H1 (cell line): ENCODE measurements at regions not wholly inside any gene's neighbourhood (a gene's known extent, or its start where the extent isn't known, plus 50 kb on each side); places are given as distances from the start of the nearest gene placed in this dataset.

Source experiments
- ASH2L ChIP-seq: fragments of 200-600, 300-600 bp; sonication (generic); IDR thresholded peaks from one replicate; pipeline ENCODE4 v1.7.1; 2017; ENCODE audit warnings: low read length
- ATF3 ChIP-seq: IDR thresholded peaks from 2 replicates; pipeline ENCODE4 v1.6.1; 2011; ENCODE audit warnings: low read depth, mild to moderate bottlenecking, low read length; ENCODE audit not compliant: insufficient read depth
- CTCF ChIP-seq, 3 experiments: IDR thresholded peaks; 1 replicate in 2 of 3; 2 replicates in 1 of 3; pipeline versions ENCODE4 v1.5.1 to v1.6.1; 2011; ENCODE audit warnings: low read length in 3 of 3, mild to moderate bottlenecking in 3 of 3, inconsistent platforms in 2 of 3, low read depth in 1 of 3, moderate library complexity in 1 of 3; ENCODE audit not compliant: insufficient read depth in 1 of 3; ENCODE audit errors: control extremely low read depth in 1 of 3
- POLR2AphosphoS5 ChIP-seq: IDR thresholded peaks from 2 replicates; pipeline ENCODE4 v1.6.1; 2011; ENCODE audit warnings: low read depth, low read length
- TCF12 ChIP-seq: IDR thresholded peaks from 2 replicates; pipeline ENCODE4 v1.6.1; 2011; ENCODE audit warnings: low read depth, mild to moderate bottlenecking, low read length

GRCh38 chr2:136188086-136188485, 70.1 kb upstream of the CXCR4 start:
- TF ChIP-seq TCF12 (no peak), POLR2AphosphoS5 (no peak), ATF3 (no peak), ASH2L (no peak), CTCF (IDR thresholded peaks at IDR 0.05; ENCODE audit: control extremely low read depth in 1 of 3, insufficient read depth in 1 of 3, low read depth in 1 of 3, low read length in 3 of 3) (no peak)
